Liver (tissue), 8 donors: ENCODE measurements at regions not wholly inside any gene's neighbourhood (a gene's known extent, or its start where the extent isn't known, plus 50 kb on each side); places are given as distances from the start of the nearest gene placed in this dataset.
"Not testable (repeated sequence)": the region's sequence is repeated elsewhere in the genome, so short reads cannot be mapped to it uniquely, and the experiment has no call there.

Source experiments
- DNase-seq: peaks from one replicate; pipeline ENCODE4 v3.0.0-alpha.2; 2017; ENCODE audit warnings: low spot score
- H3K27ac ChIP-seq, 2 donors: one replicate each; pipeline ENCODE4 v1.7.0; 2013; ENCODE audit warnings: inconsistent platforms in 2 of 2, low read length in 2 of 2, control low read depth in 1 of 2, low read depth in 1 of 2, mild to moderate bottlenecking in 1 of 2
- H3K27me3 ChIP-seq, 4 donors: one replicate each; pipeline versions ENCODE4 v1.6.1 to v1.7.0; 2013; ENCODE audit warnings: low read length in 3 of 4, inconsistent platforms in 1 of 4, mild to moderate bottlenecking in 1 of 4, moderate library complexity in 1 of 4; ENCODE audit not compliant: control insufficient read depth in 4 of 4, insufficient read depth in 4 of 4
- H3K36me3 ChIP-seq, 4 donors: one replicate each; pipeline versions ENCODE4 v1.6.1 to v1.7.0; 2013; ENCODE audit warnings: low read length in 3 of 4, mild to moderate bottlenecking in 3 of 4, low read depth in 1 of 4, moderate library complexity in 1 of 4; ENCODE audit not compliant: control insufficient read depth in 4 of 4, insufficient read depth in 3 of 4
- H3K4me1 ChIP-seq, 4 donors: one replicate each; pipeline versions ENCODE4 v1.6.1 to v1.7.0; 2013; ENCODE audit warnings: low read length in 3 of 4, mild to moderate bottlenecking in 3 of 4, moderate library complexity in 1 of 4; ENCODE audit not compliant: control insufficient read depth in 4 of 4, insufficient read depth in 4 of 4
- H3K4me3 ChIP-seq, 3 donors: one replicate each; pipeline versions ENCODE4 v1.6.1 to v1.7.0; 2013; ENCODE audit warnings: low read length in 3 of 3, control low read depth in 1 of 3, low read depth in 1 of 3, mild to moderate bottlenecking in 1 of 3
- H3K9ac ChIP-seq, 2 donors: one replicate each; pipeline ENCODE4 v1.7.0; 2013; ENCODE audit warnings: low read length in 2 of 2, mild to moderate bottlenecking in 2 of 2, moderate library complexity in 2 of 2, control low read depth in 1 of 2, low read depth in 1 of 2
- H3K9me3 ChIP-seq, 4 donors: one replicate each; pipeline versions ENCODE4 v1.6.1 to v1.7.0; 2013; ENCODE audit warnings: low read length in 3 of 4; ENCODE audit not compliant: control insufficient read depth in 4 of 4
- ATF3 ChIP-seq: IDR thresholded peaks from 2 replicates; pipeline ENCODE4 v1.6.1; 2016; ENCODE audit warnings: antibody characterized with exemption
- CTCF ChIP-seq: fragments of 150-350 bp; IDR thresholded peaks from 2 replicates; pipeline ENCODE4 v1.5.1; 2017; ENCODE audit warnings: improper control_type of control experiment, low read depth, low read length; ENCODE audit not compliant: missing input control
- EGR1 ChIP-seq, 2 donors: IDR thresholded peaks; 2 replicates each; pipeline ENCODE4 v1.6.1; 2016 to 2018; ENCODE audit warnings: antibody characterized with exemption in 2 of 2, low read depth in 2 of 2
- FOXA1 ChIP-seq: IDR thresholded peaks from 2 replicates; pipeline ENCODE4 v1.6.1; 2016; ENCODE audit warnings: antibody characterized with exemption
- GABPA ChIP-seq, 2 donors: IDR thresholded peaks in 1 of 2; conservative IDR thresholded peaks in 1 of 2; 2 replicates each; pipeline ENCODE4 v1.6.1; 2016; ENCODE audit warnings: antibody characterized with exemption in 2 of 2, mild to moderate bottlenecking in 1 of 2, moderate library complexity in 1 of 2
- JUND ChIP-seq, 2 donors: IDR thresholded peaks; 2 replicates each; pipeline ENCODE4 v1.6.1; 2016; ENCODE audit warnings: antibody characterized with exemption in 2 of 2
- NR2F2 ChIP-seq: IDR thresholded peaks from 2 replicates; pipeline ENCODE4 v1.6.1; 2016; ENCODE audit warnings: antibody characterized with exemption
- RAD21 ChIP-seq, 2 donors: IDR thresholded peaks; 2 replicates each; pipeline ENCODE4 v1.6.1; 2016; ENCODE audit warnings: antibody characterized with exemption in 2 of 2, mild to moderate bottlenecking in 2 of 2
- REST ChIP-seq: IDR thresholded peaks from 2 replicates; pipeline ENCODE4 v1.6.1; 2016; ENCODE audit warnings: antibody characterized with exemption, mild to moderate bottlenecking
- TAF1 ChIP-seq: conservative IDR thresholded peaks from 2 replicates; pipeline ENCODE4 v1.6.1; 2016; ENCODE audit warnings: antibody characterized with exemption, mild to moderate bottlenecking
- YY1 ChIP-seq: IDR thresholded peaks from 2 replicates; pipeline ENCODE4 v1.6.1; 2016; ENCODE audit warnings: antibody characterized with exemption, mild to moderate bottlenecking
- ZBTB33 ChIP-seq: IDR thresholded peaks from 2 replicates; pipeline ENCODE4 v1.6.1; 2016; ENCODE audit warnings: antibody characterized with exemption
- WGBS: extraction: QIAGEN DNeasy Blood & Tissue Kit; methylation state at CpG from one replicate; pipeline ENCODE4 v1.1.7; 2013; 5-methylcytosine and 5-hydroxymethylcytosine counted together
- donor health status: healthy.
- donor health status: healthy.
- donor health status: healthy.
- donor health status: healthy.
- donor health status: healthy.

GRCh38 chr12:17571047-17571446 is 518.9 kb downstream of the RERGL start:
- H3K9me3 ChIP-seq = no peaks in the 10 kb centered on the region
- no peaks in the 10 kb centered on the region for H3K36me3 ChIP-seq
- H3K4me1 ChIP-seq = no peaks in the 10 kb centered on the region
- H3K27ac ChIP-seq = no peak overlapping the region
- H3K9ac ChIP-seq = no peak overlapping the region
- 55% methylated on average over 2 of the region's 2 CpGs for WGBS
- H3K4me3 ChIP-seq = no peak overlapping the region
- TF ChIP-seq ATF3 = no peak
- DNase-seq = no peak
- H3K27me3 ChIP-seq = no peaks in the 10 kb centered on the region

- H3K9ac ChIP-seq, H3K27ac ChIP-seq, H3K4me3 ChIP-seq, H3K4me1 ChIP-seq, H3K36me3 ChIP-seq, H3K27me3 ChIP-seq, H3K9me3 ChIP-seq, DNase-seq: not testable (repeated sequence)
- WGBS = 77% methylated on average over 8 of the region's 8 CpGs
Measured at GRCh38 chr12:17564630-17565029, 525.4 kb downstream of the RERGL start.

GRCh38 chr12:17550011-17550410 is 540.0 kb downstream of the RERGL start:
- no peak for TF ChIP-seq FOXA1
- no peak for TF ChIP-seq CTCF
- TF ChIP-seq YY1 = no peak
- no peak for TF ChIP-seq REST
- no peak for TF ChIP-seq RAD21 (IDR thresholded peaks at IDR 0.05)
- no peak overlapping the region for H3K9ac ChIP-seq
- H3K9me3 ChIP-seq = no peaks in the 10 kb centered on the region
- no peak for DNase-seq
- WGBS = 79% methylated on average over 1 of the region's 1 CpG
- no peak overlapping the region for H3K27ac ChIP-seq
- no peak overlapping the region for H3K4me3 ChIP-seq
- H3K27me3 ChIP-seq = no peaks in the 10 kb centered on the region
- H3K36me3 ChIP-seq = no peaks in the 10 kb centered on the region
- H3K4me1 ChIP-seq = no peaks in the 10 kb centered on the region

- H3K27ac ChIP-seq = no peak overlapping the region
- H3K4me1 ChIP-seq = no peaks in the 10 kb centered on the region
- no peak for DNase-seq
- WGBS = 60% methylated on average over 2 of the region's 2 CpGs
- peaks cover 0 to 11% (median 4%) of the 10 kb centered on the region in 4 donors for H3K9me3 ChIP-seq
- peaks cover 0 to 5% (median under 1%) of the 10 kb centered on the region in 4 donors for H3K27me3 ChIP-seq
- no peak overlapping the region for H3K9ac ChIP-seq
- H3K36me3 ChIP-seq = no peaks in the 10 kb centered on the region
- H3K4me3 ChIP-seq = no peak overlapping the region
- TF ChIP-seq CTCF (no peak), ZBTB33 (no peak), NR2F2 (no peak), JUND (IDR thresholded peaks at IDR 0.05) (no peak), TAF1 (no peak), GABPA (IDR thresholded peaks at IDR 0.05 in 1 of 2, conservative IDR thresholded peaks at IDR 0.05 in 1 of 2) (no peak), EGR1 (IDR thresholded peaks at IDR 0.05; ENCODE audit: low read depth in 2 of 2) (no peak)
Measured at GRCh38 chr12:17540921-17541320, 549.1 kb downstream of the RERGL start.
